SK-N-SH (cell line): ENCODE measurements at regions not wholly inside any gene's neighbourhood (a gene's known extent, or its start where the extent isn't known, plus 50 kb on each side); places are given as distances from the start of the nearest gene placed in this dataset.

Experiments used
- CTCF ChIA-PET: fragments of 300-600, 350-600 bp; formaldehyde crosslinking; extraction: SDS; loops from one replicate; lab custom pipeline; 2021; lab: Yijun Ruan, JAX
- POLR2A ChIA-PET: fragments of 350-600 bp; sonication (Branson Sonifier 250); formaldehyde crosslinking; extraction: SDS; loops from one replicate; lab custom pipeline; 2020; ENCODE audit warnings: antibody characterized with exemption, inconsistent platforms; lab: Yijun Ruan, JAX
- DNase-seq: peaks from one replicate; pipeline ENCODE4 v3.0.0; 2012
- H2AFZ ChIP-seq: fragments of 200-600 bp; sonication (generic); 2 replicates; pipeline ENCODE4 v1.8.1; 2016; ENCODE audit warnings: antibody characterized with exemption, mild to moderate bottlenecking, low read depth
- H3F3A ChIP-seq: fragments of 200-600 bp; sonication (generic); replicated peaks from 2 replicates; pipeline ENCODE3; 2016; ENCODE audit warnings: antibody characterized with exemption, mild to moderate bottlenecking; ENCODE audit not compliant: insufficient read depth
- H3K27ac ChIP-seq, 2 experiments: fragments of 200-500 bp in 1 of 2; fragments of 200-600 bp in 1 of 2; sonication (Bioruptor generic) in 1 of 2; sonication (generic), shearing (Covaris generic) in 1 of 2; 2 replicates each; pipeline versions ENCODE4 v1.5.1 to v1.6.1; 2014 to 2016; ENCODE audit warnings: low read depth in 2 of 2, inconsistent platforms in 1 of 2, low read length in 1 of 2, mild to moderate bottlenecking in 1 of 2, mixed read lengths in 1 of 2
- H3K27me3 ChIP-seq: fragments of 200-600 bp; sonication (generic), shearing (Covaris generic); 2 replicates; pipeline ENCODE4 v1.6.1; 2016; ENCODE audit warnings: mixed run types; ENCODE audit not compliant: insufficient read depth
- H3K36me3 ChIP-seq, 2 experiments: fragments of 200-500 bp in 1 of 2; fragments of 200-600 bp in 1 of 2; sonication (Bioruptor generic) in 1 of 2; sonication (generic) in 1 of 2; replicated peaks in 1 of 2; 2 replicates each; pipeline versions ENCODE3 to v1.5.1; 2014 to 2016; ENCODE audit warnings: low read length in 1 of 2, mild to moderate bottlenecking in 1 of 2; ENCODE audit not compliant: insufficient read depth in 2 of 2, control insufficient read depth in 1 of 2
- H3K4me1 ChIP-seq, 2 experiments: fragments of 200-500 bp in 1 of 2; fragments of 200-600 bp in 1 of 2; sonication (Bioruptor generic) in 1 of 2; sonication (generic), shearing (Covaris generic) in 1 of 2; 2 replicates each; pipeline versions ENCODE4 v1.5.1 to v1.6.1; 2014 to 2016; ENCODE audit warnings: low read depth in 1 of 2, low read length in 1 of 2, mixed run types in 1 of 2; ENCODE audit not compliant: insufficient read depth in 2 of 2, control insufficient read depth in 1 of 2
- H3K4me2 ChIP-seq: fragments of 200-600 bp; sonication (generic), shearing (Covaris generic); 2 replicates; pipeline ENCODE4 v1.6.1; 2017; ENCODE audit warnings: mixed run types
- H3K4me3 ChIP-seq, 2 experiments: fragments of 200-500 bp in 1 of 2; fragments of 200-600 bp in 1 of 2; sonication (Bioruptor generic) in 1 of 2; sonication (generic), shearing (Covaris generic) in 1 of 2; 2 replicates each; pipeline versions ENCODE4 v1.5.1 to v1.8.1; 2014 to 2016; ENCODE audit warnings: low read depth in 2 of 2, inconsistent platforms in 1 of 2, low read length in 1 of 2, mild to moderate bottlenecking in 1 of 2, mixed read lengths in 1 of 2, moderate library complexity in 1 of 2
- H3K79me2 ChIP-seq: fragments of 200-600 bp; sonication (generic); 2 replicates; pipeline ENCODE4 v1.8.1; 2017; ENCODE audit warnings: mild to moderate bottlenecking; ENCODE audit not compliant: insufficient read depth
- H3K9ac ChIP-seq: fragments of 200-600 bp; sonication (generic); 2 replicates; pipeline ENCODE4 v1.6.1; 2017; ENCODE audit warnings: mixed run types
- H3K9me2 ChIP-seq: fragments of 200-600 bp; sonication (generic); 2 replicates; pipeline ENCODE4 v1.6.1; 2017; ENCODE audit warnings: mixed run types
- H3K9me3 ChIP-seq: fragments of 200-600 bp; sonication (generic); 2 replicates; pipeline ENCODE4 v1.6.1; 2017; ENCODE audit warnings: mixed run types, mild to moderate bottlenecking, moderate library complexity
- H4K20me1 ChIP-seq: fragments of 200-600 bp; sonication (generic); 2 replicates; pipeline ENCODE4 v1.6.1; 2017; ENCODE audit warnings: mild to moderate bottlenecking, mixed run types; ENCODE audit not compliant: insufficient read depth
- CHD2 ChIP-seq: fragments of 150-350 bp; IDR thresholded peaks from 2 replicates; pipeline ENCODE4 v1.6.1; 2018; ENCODE audit warnings: low read length; ENCODE audit not compliant: partially characterized antibody
- FOSL2 ChIP-seq: IDR thresholded peaks from 2 replicates; pipeline ENCODE4 v1.4.0; 2012; ENCODE audit warnings: low read depth, mild to moderate bottlenecking, moderate library complexity, borderline replicate concordance
- FOXM1 ChIP-seq: IDR thresholded peaks from 2 replicates; pipeline ENCODE4 v1.4.0; 2012; ENCODE audit warnings: low read depth, mild to moderate bottlenecking
- GABPA ChIP-seq: IDR thresholded peaks from 2 replicates; pipeline ENCODE4 v1.4.0; 2012; ENCODE audit warnings: low read depth, mild to moderate bottlenecking
- JUND ChIP-seq: IDR thresholded peaks from 2 replicates; pipeline ENCODE4 v1.4.0; 2012
- MXI1 ChIP-seq: IDR thresholded peaks from 2 replicates; pipeline ENCODE4 v1.6.1; 2012; ENCODE audit warnings: mild to moderate bottlenecking, low read depth, low read length, improper control_type of control experiment
- NFIC ChIP-seq: IDR thresholded peaks from 2 replicates; pipeline ENCODE4 v1.4.0; 2012; ENCODE audit warnings: borderline replicate concordance
- PBX3 ChIP-seq: IDR thresholded peaks from 2 replicates; pipeline ENCODE4; 2012
- RCOR1 ChIP-seq: fragments of 150-350 bp; IDR thresholded peaks from 2 replicates; pipeline ENCODE4 v1.6.1; 2017; ENCODE audit warnings: antibody characterized with exemption, low read length
- REST ChIP-seq: IDR thresholded peaks from 2 replicates; pipeline ENCODE4 v1.6.1; 2012; ENCODE audit warnings: mild to moderate bottlenecking, low read depth, low read length, moderate library complexity
- RFX5 ChIP-seq: IDR thresholded peaks from 2 replicates; pipeline ENCODE4 v1.6.1; 2012; ENCODE audit warnings: mild to moderate bottlenecking, improper control_type of control experiment, low read length
- RXRA ChIP-seq: IDR thresholded peaks from 2 replicates; pipeline ENCODE4 v1.4.0; 2012; ENCODE audit warnings: low read depth, mild to moderate bottlenecking, borderline replicate concordance
- TAF1 ChIP-seq: IDR thresholded peaks from 2 replicates; pipeline ENCODE4 v1.6.1; 2012; ENCODE audit warnings: low read depth, mild to moderate bottlenecking, low read length, moderate library complexity, borderline replicate concordance
- TCF12 ChIP-seq: IDR thresholded peaks from 2 replicates; pipeline ENCODE4 v1.4.0; 2012
- USF1 ChIP-seq: IDR thresholded peaks from 2 replicates; pipeline ENCODE4 v1.4.0; 2012; ENCODE audit warnings: low read depth, borderline replicate concordance
- USF2 ChIP-seq: fragments of 150-350 bp; IDR thresholded peaks from 2 replicates; pipeline ENCODE4 v1.6.1; 2017; ENCODE audit warnings: antibody characterized with exemption, low read length, low read depth, borderline replicate concordance
- WGBS: methylation state at CpG from one replicate; pipeline ENCODE4 v1.1.6; 2017; ENCODE audit warnings: low lambda C conversion rate; 5-methylcytosine and 5-hydroxymethylcytosine counted together

- TF ChIP-seq REST (no peak), PBX3 (no peak), MXI1 (no peak), USF2 (no peak), NFIC (no peak), USF1 (no peak), FOXM1 (no peak), FOSL2 (no peak), RXRA (no peak), TAF1 (no peak), GABPA (no peak)
These were observed 55.6 kb upstream of the DLX6 start (continued) for GRCh38 chr7:96949766-96950165.

- Histone ChIP-seq H3K9me3 (no peaks in the 10 kb centered on the region), H3K27ac (no peak overlapping the region), H3K4me3 (no peak overlapping the region), H3K4me2 (0 out of 2 replicates have a peak overlapping the region, but pooled peaks have one; percentile 3), H3K79me2 (no peaks in the 10 kb centered on the region), H3K4me1 (peaks cover 0 to 3% of the 10 kb centered on the region in 2 experiments; a peak in 2 of 4 replicates), H3K36me3 (no peaks in the 10 kb centered on the region), H2AFZ (no peak overlapping the region), H3K9ac (no peak overlapping the region), H3K27me3 (no peaks in the 10 kb centered on the region), H4K20me1 (no peaks in the 10 kb centered on the region), H3F3A (no peaks in the 10 kb centered on the region), H3K9me2 (no peaks in the 10 kb centered on the region)
- 46% methylated on average over 3 of the region's 3 CpGs for WGBS
- POLR2A ChIA-PET: no interaction called here
- CTCF ChIA-PET: interaction anchor here (0.6 to 0.7 kb wide), 2 partner anchors 63 to 120 kb away, joined by 3 to 4 read pairs; no protein-coding TSS in a partner anchor
- no peak for DNase-seq
- peak; percentile 74; the same call in 1 of the 2 replicates for TF ChIP-seq FOSL2
- TF ChIP-seq RCOR1: no peak
- peak; percentile 40 for TF ChIP-seq PBX3
- TF ChIP-seq TAF1: no peak
- no peak for TF ChIP-seq USF1
- no peak for TF ChIP-seq RFX5
- no peak for TF ChIP-seq CHD2
- TF ChIP-seq JUND: peak; percentile 50
- TF ChIP-seq TCF12: peak; percentile 39; the same call in 1 of the 2 replicates
These were observed 52.4 kb upstream of the DLX6 start for GRCh38 chr7:96952974-96953391.
